ENCODE measurements at regions not wholly inside any gene's neighbourhood (a gene's known extent, or its start where the extent isn't known, plus 50 kb on each side); places are given as distances from the start of the nearest gene placed in this dataset.
A peak's percentile ranks its signal among the peaks of the same experiment; 100 is the strongest.
"Not testable (repeated sequence)": the region's sequence is repeated elsewhere in the genome, so short reads cannot be mapped to it uniquely, and the experiment has no call there.

DNA sequence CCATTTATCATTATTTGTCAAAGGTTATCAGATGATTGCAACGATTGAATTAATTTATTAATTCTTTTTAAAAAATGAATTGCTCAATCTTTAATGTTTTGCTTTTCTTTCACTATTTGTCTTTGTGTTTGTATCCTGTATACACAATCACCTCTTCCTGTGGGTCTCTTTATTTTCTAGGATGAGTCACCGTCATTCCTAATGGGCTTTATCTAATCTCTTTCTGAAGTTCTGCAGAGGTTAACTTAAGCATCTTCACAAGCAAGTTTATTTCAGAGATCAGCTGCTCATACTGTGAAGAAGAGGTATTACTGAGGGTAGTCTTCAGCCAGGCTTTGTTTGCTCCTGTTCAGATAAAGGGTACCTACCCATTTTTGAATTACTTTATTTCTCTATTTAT is 323.9 kb downstream of the NNT start:
- no peak for DNase-seq (ENCODE audit: low read depth)

DNA sequence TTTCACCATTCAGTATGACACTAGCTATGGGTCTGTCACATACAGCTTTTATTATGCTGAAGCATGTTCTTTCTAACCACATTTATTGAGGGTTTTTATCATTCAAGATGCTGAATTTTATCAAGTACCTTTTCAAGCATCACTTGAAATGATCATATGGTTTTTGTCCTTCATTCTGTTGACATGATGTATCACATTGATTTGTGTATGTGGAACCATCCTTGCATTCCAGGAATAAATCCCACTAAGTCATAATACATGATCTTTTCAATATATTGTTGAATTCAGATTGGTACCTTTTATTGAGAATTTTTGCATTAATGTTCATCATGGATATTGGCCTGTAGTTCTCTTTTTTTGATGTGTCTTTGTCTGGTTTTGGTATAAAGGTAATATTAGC is 317.4 kb downstream of the NNT start:
- no peak for DNase-seq (ENCODE audit: low read depth)

DNA sequence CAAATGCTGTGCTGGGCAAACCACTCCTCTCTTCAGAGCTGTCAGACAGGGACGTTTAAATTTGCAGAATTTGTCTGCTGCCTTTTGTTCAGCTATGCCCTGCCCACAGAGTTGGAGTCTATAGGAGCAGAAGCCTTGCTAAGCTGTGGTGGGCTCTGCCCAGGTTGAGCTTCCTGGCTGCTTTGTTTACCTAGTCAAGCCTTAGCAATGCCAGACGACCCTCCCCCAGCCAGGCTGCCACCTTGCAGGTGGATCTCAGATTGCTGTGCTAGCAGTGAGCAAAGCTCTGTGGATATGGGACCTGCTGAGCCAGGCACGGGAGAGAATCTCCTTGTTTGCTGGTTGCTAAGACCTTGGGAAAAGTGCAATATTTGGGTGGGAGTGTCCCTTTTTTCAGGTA is 314.9 kb downstream of the NNT start:
- DNase-seq (ENCODE audit: low read depth), result no peak

DNA sequence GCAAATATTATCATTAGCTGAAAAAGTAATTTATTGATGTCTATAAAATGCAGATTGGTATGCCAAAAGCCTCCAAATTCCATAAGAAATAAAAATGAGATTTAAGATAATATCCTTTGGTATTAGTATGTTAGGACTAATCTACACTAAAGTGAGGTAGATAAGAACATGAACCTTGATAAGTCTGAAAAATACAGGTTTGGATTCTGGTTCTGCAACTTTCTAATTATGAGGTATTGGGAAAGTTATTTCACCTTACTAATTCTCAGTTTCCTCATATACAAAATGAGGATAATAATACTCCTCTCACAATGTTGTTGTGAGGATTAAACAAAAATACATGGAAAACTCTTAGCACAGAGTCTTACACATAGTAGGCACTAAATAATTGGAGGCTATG is 300.1 kb downstream of the NNT start:
- DNase-seq (ENCODE audit: low read depth), result no peak

DNA sequence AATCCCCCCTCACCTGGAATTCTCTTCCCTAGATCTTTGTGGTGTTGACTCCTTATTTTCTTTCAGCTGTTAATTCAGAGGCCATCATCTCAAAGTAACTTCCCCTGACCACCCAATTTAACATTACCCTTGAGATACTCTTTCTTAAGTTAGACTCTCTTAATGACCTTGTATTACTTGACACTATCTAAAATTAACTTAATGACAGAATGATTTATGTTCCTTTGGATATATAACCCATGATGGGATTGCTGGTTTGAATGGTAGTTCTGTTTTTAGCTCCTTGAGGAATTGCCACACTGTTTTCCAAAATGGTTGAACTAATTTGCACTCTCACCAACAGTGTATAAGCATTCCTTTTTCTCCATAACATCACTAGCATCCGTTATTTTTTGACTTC is 298.0 kb downstream of the NNT start:
- no peak for DNase-seq (ENCODE audit: low read depth)

DNA sequence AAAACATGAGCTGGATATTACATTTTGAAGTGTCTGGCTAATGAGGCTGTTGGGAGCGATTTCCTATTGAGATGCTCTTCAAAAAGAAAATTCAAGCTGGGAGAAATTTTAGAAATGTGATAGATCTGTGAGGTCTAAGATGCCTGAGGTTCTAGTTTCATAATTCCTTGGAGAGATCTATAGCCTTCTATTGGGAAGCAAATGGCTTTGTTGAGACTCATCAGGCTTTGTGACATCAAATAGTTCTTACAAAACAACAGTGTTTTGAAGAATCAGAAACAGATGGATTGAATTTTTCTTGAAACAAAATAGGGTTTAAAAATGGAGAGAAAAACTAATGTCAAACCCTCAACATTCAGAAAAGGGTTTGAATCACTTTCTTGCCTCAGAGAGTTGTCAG is 292.9 kb downstream of the NNT start:
- DNase-seq (ENCODE audit: low read depth), result no peak

DNA sequence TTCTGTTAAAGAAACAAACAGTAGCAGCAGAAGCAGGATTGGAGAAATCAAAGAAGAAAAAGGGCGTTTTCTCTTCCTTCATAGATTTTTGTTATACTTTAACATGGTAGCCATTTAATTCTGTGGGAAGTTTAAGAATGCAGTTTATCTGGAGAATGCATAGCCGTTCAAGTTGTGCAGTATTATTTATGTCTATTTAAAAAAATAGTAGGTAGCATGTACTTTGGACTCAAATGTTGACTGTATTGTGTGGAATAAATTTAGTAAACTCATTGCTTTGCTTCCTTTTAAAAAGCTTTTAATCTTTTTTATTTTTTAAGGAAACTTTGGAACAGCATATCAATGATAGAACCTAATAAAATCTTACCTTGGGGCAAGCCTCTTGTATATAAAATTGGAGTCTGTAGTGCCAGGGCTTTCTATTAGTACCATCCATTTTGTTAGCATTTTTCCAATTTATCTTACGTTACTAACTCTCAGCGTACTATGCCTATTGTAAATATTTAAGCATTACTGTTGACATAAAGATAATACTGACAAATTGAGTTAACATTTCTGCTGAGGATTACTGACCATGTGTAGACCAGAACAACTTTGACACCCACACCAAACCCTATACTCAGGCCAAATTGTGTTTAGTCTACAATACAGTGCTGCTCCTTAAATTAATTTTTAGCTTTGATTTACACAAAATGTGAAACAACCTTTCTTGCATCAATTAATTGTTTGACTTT is 291.1 kb downstream of the NNT start:
- no peak for DNase-seq (ENCODE audit: low read depth)

DNA sequence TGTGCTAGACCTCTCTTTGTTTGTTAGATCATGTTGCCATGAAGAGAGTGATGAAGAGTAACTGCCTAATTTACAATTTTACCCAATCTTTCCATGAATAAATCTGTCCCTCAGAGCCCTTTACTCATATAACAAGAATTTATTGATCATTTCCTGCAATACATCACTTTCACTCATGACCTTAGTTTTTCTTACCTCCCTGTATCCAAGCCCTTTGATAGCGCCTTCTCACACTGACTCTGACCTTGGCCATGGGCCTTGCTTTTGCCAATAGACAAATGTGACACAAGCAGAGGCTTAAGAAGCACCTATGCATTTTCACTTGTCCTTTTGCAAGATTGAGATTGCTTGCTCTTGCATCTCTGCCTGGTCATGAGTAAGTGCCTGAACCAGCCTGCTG is 288.1 kb downstream of the NNT start:
- DNase-seq (ENCODE audit: low read depth), result peak; percentile 18

DNA sequence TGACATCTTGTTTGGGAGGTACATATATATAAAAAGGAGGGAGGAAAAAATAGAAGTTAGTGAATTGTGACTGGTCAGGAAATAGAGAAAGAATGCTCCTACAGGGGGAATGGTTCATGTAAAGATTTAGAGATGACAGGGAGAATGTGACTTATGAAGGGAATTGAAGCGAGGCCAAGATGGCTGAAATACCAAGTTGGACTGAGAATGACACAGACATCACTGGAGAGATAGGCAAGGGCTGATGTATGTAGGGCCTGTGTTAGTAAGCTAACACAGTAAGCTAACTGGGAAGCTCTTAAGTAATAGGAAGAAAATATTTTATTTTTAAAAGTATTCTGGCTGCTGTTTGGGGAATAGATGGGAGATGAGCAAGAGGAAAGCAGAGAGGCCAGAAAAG is 286.3 kb downstream of the NNT start:
- DNase-seq (ENCODE audit: low read depth), result no peak

DNA sequence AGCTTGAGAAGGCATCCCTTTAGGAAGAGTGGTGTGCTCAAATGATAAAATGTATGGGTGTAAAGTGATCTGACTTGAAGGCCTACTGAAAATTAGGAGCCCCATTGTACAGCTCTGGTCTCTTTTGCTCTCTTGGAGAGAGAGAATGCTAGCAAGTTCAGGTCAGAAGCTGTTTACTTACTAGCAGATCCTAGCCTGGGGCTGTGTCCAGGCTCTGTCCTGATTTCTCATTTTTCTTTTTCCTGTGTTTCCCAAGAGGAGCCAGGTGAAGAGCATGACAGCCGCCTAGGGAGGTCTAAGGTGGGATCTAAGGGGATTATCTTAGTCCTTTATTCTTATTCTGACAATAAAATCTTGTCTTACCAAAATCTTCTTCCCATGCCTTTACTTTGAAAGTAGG is 272.8 kb downstream of the NNT start:
- DNase-seq (ENCODE audit: low read depth), result no peak

DNA sequence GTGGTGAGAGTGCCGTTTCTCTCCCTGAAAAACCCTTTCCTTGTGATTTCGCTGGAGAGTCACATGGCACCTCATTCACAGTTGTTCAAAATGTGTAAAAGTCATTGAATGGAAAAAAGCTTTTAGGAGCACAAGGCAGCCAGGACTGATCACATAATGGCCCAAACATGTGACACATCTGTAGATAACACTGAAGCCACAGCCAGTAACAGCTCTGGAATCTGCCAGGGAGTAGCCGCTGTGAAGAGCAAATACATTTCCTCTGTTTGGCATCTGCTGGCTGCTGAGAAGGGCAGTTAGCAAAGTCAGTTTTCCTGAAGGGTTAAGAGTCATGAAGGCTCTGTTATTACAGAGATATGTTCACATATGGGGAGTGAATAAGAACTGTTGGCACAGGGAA is 271.8 kb downstream of the NNT start:
- peak; percentile 95 for DNase-seq (ENCODE audit: low read depth)

DNA sequence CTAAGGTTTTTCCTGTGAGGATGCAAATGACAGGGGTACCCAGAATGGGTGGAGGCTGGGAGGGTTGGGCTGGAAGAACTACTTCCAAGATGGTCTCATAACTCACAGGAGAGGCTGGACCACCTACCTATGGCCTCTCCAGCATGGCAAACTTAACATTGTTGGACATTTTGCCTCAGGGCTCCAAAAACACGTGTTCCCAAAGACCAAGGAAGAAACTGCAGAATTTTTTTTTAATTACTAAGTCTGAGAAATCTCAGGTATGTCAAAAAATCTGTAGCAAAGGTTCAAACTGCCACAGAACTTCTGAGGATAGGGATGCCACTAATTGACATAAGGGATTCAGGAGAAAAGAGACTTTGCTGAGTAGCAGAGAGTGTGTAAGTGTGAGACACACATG is 270.8 kb downstream of the NNT start:
- DNase-seq (ENCODE audit: low read depth), result no peak

DNA sequence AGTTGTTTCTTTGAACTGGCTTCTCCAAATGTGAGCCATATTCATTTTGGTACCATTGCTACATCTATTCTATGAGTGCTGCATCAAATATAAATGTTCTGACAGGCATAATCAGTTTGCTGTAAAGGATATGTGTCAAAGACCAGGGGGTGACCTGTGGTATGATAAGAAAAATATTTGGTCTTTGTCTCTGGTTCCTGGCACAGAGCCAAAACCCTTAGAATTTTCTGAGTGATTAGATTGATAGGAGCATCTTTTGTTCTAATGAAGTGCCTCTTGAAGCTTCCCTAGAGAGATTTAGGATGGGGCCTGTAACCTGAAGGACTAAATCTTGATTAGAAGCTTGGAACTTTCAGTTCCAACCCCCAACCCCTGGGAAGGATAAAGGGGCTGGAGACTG is 256.3 kb downstream of the NNT start:
- DNase-seq (ENCODE audit: low read depth), result no peak

DNA sequence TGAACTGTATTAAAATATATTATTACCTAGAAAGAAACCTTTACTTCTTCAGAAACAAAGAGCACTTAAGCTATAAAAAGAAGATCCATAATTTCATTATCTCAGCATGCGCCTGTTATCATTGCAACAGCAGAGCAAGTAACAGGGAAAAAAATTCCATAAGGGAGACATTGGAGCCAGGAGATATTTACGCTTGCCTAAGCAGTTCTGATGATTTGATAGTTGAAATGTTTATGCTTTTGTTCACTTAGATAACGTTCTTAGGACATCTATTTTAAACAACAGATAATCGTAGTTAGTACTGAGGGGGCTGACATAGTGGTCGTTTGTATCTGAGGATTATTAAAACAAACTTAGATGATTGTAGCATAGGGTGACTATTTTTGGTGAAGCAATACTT is 252.5 kb downstream of the NNT start:
- DNase-seq (ENCODE audit: low read depth), result no peak

DNA sequence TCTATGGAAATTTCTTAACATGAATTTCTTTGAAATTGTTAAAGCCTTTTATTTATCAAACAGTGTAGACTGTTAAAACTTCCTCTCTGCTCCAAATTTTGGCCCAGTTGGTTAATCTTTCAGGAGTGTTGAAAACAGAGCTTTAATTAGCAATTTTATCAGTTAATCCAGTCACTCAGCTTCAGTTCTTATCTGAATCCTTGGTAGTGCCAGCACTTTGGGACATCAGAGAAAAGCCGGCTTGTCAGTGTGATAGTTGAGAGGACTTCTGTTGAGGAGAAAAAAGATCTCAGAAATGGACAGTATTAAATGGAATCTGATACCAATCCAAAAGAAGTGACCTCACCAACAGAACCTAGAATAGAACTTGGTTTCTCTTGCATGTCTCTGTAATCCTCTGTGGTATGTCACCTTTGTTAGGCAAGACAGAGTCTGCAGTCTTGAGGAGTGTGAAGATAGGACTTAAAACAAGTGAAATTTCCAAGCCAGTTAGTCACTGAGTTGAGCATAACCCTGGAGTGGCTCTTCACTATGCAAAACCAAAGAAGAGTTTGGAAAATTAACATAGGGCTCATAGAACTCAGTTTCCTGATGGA is 251.8 kb downstream of the NNT start:
- DNase-seq (ENCODE audit: low read depth), result no peak

DNA sequence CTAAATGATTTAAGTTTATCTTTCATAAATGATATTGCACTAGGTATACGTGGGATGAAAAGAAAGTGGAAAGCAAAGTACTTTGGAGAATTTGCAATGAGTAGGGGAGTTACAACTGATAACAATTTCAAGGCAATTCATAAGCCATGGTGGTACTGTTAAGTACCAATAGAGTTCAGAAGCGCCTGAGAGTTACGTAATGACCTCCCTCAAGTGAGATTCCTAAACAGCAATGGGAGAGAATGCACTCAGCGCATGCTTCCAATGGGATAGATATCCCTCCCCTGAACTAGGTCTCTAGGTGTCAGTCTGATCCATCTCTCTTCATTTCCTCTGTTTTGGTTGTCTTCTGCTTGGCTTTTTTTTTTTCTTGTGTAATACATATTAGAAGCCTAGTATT is 249.3 kb downstream of the NNT start:
- no peak for DNase-seq (ENCODE audit: low read depth)

DNA sequence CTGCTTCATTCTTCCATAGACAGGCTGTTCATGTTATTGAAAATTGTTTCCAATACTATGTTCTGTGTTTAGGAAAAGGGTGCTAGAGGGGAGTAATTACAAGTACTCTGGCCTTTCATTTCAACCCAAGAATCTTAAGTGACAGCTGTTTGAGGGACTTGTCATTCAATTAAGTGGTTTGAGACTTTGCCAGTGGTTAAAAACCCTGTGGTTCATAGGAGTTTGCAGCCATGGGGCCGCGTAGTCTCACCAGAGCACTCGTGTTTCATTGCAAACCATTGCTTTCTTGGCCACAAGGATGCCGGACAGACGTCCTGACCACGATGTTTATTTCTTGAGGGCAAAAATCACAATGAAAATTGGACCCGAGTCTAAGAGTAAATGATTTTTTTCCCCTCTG is 248.8 kb downstream of the NNT start:
- no peak for DNase-seq (ENCODE audit: low read depth)

DNA sequence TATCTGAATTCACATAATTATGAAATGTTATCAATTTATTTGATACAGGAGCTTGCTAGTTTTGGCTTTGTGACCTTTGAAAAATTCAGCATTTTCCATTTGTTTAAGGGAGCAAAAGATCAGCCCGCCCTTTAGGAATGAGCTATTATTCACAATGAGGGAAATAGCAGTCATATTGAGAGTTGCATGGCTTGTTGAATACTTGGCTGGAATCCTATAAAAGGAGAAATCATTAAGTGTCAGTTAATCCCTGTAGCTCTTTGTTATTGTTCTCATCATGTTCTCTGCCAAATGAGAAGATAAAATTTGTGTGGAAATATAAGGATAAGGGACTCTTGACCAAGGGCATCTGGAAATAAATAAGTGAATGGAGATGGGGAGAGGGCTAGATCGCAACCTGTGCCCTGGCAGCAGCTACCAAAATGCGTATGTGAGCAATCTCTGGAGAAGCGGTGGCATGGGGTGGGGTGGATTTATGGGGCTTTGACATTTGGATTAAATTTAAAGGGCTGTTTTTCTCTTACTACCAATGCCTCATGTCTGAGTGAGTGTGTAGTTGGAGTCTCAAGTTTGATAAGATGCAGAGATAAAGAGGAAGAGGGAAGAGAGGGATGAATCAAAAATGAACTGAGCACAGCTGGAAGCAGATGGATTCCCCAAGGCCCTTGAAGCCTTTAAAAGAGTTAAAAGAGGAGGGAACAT is 237.6 kb downstream of the NNT start:
- DNase-seq (ENCODE audit: low read depth), result no peak

DNA sequence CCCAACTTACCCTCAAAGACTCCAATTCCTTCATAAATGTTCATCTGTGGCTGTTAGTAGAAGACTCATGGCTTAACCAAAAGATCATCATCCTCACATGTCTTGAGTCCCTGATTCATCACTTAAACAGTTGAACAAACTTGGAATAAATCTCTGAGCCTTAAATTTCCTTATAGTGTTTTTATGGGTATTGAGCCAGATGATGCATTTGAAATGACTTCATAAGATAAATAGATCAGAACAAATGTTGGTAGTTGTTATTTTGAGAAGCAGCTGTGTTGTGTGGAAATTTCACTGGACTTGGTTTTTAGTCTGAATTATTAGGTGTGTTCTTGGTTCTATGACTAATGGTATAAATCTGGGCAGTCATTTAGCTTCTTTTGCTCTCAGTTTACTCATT is 236.2 kb downstream of the NNT start:
- DNase-seq (ENCODE audit: low read depth), result peak; percentile 96

DNA sequence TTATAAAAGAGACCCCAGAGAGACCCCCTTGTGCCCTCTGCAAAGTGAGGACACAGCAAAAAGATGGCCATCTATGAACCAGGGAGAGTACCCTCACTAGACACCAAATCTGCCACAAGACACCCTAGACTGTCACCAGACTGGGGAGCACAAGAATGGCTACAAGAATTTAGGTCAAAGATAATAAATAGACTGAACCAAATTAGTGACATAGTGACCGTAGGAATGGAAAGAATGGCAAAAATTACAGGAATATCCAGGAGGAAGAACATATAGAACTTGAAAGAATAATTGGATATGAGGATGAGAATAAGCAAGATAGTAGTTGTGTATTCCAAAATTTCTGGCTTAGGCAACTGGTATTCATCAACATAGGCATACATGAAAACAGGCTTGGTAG is 235.0 kb downstream of the NNT start:
- DNase-seq (ENCODE audit: low read depth), result no peak

DNA sequence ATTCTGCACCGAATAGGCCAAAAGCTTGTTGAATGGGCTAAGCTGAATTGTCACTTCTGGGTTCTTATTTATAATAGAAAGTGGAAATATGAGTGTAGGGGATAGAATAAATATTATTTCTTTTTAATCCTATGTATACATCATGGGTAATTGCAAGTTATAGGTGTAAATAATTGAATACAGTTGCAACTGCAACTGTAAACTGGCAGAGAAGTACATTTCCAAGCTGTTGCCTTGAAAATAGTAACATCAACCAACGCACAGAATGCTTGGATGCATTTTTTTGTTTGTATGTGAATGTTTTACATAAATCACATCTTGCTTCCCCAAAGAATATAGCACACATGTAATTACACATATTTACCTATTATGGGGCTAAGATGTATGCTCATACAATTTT is 234.1 kb downstream of the NNT start:
- DNase-seq (ENCODE audit: low read depth), result no peak

DNA sequence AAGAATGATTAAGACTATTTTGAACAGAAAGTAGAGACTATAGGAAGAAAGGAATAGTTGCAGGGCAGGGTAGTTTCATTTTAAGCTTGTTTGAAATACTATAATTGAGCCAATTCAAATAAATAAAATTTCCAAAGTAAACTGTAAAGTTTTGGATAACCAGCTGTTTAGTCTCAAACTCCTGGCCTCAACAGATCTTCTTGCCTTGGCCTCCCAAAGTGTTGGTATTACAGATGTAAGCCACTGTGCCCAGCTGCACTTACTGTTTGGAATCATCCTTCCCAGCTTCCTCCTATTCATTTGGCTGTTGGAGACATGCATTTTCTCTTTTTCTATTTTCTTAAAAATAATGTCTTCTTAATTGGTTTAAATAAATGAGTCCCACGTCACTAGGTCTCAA is 231.0 kb downstream of the NNT start:
- no peak for DNase-seq (ENCODE audit: low read depth)

DNA sequence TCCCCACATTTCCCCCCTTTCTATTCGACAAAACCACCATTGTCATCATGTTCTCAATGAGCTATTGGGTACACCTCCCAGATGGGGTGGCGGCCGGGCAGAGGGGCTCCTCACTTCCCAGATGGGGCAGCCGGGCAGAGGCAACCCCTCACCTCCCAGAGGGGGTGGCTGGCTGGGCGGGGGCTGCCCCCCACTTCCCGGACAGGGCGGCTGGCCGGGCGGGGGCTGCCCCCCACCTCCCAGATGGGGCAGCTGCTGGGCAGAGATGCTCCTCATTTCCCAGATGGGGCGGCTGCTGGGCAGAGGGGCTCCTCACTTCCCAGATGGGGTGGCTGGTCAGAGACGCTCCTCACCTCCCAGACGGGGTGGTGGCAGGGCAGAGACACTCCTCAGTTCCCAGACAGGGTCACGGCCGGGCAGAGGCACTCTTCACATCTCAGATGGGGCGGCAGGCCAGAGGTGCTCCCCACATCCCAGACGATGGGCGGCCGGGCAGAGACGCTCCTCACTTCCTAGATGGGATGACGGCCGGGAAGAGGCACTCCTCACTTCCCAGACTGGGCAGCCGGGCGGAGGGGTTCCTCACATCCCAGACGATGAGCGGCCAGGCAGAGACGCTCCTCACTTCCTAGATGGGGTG is 221.5 kb downstream of the NNT start:
- not testable (repeated sequence) for DNase-seq (ENCODE audit: low read depth)
